ENCODE measurements at regions not wholly inside any gene's neighbourhood (a gene's known extent, or its start where the extent isn't known, plus 50 kb on each side); places are given as distances from the start of the nearest gene placed in this dataset.

DNA sequence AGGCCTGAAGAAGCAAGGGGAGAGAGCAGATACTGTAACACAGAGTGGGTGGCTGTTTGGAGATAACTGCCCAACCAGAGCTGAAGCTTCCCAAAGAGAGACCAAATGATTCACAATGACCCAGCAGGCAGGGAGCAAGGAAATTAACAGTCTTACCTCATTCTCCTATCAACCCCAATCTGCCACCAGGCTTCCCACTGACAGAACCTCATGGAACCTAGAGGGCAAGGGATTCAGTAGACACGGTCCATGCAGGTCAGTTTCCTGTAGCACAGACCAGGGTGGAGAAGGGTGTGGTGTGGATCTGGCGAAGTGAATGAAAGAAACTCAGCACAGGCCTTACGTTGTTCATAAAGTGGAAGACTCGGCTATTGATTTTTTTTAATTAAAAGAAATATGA lies 60.7 kb upstream of the ALB start:
- TF ChIP-seq, protein P1, sequence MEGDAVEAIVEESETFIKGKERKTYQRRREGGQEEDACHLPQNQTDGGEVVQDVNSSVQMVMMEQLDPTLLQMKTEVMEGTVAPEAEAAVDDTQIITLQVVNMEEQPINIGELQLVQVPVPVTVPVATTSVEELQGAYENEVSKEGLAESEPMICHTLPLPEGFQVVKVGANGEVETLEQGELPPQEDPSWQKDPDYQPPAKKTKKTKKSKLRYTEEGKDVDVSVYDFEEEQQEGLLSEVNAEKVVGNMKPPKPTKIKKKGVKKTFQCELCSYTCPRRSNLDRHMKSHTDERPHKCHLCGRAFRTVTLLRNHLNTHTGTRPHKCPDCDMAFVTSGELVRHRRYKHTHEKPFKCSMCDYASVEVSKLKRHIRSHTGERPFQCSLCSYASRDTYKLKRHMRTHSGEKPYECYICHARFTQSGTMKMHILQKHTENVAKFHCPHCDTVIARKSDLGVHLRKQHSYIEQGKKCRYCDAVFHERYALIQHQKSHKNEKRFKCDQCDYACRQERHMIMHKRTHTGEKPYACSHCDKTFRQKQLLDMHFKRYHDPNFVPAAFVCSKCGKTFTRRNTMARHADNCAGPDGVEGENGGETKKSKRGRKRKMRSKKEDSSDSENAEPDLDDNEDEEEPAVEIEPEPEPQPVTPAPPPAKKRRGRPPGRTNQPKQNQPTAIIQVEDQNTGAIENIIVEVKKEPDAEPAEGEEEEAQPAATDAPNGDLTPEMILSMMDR (IDR thresholded peaks at IDR 0.05; ENCODE audit: low read depth, low read length, poor library complexity, severe bottlenecking) = no peak
- no peak for TF ChIP-seq EZH2phosphoT487 (IDR thresholded peaks at IDR 0.05; ENCODE audit: borderline replicate concordance, low read length)
